ENCODE measurements at regions not wholly inside any gene's neighbourhood (a gene's known extent, or its start where the extent isn't known, plus 50 kb on each side); places are given as distances from the start of the nearest gene placed in this dataset.
"Not testable (repeated sequence)": the region's sequence is repeated elsewhere in the genome, so short reads cannot be mapped to it uniquely, and the experiment has no call there.

DNA sequence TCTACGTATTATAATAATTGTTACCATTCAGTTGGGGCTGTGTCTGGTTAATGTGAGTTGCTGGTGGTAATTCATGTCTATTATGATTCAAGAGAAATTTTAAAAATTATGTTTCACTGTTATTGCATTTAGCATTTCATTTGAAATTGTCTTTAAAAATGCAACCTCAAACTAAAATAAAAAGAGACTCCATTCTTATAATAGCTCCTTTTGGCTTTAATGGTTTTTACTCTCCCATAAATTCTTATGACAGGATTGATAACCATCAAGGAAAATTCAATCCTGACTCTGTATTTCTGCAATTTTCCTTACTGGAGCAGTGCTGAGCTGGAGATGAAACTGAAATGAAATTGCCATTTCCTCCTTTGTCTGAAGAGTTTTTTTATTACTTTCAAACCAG, 262.7 kb downstream of the REEP3 start:
- DNase-seq (ENCODE audit: low read depth): no peak

DNA sequence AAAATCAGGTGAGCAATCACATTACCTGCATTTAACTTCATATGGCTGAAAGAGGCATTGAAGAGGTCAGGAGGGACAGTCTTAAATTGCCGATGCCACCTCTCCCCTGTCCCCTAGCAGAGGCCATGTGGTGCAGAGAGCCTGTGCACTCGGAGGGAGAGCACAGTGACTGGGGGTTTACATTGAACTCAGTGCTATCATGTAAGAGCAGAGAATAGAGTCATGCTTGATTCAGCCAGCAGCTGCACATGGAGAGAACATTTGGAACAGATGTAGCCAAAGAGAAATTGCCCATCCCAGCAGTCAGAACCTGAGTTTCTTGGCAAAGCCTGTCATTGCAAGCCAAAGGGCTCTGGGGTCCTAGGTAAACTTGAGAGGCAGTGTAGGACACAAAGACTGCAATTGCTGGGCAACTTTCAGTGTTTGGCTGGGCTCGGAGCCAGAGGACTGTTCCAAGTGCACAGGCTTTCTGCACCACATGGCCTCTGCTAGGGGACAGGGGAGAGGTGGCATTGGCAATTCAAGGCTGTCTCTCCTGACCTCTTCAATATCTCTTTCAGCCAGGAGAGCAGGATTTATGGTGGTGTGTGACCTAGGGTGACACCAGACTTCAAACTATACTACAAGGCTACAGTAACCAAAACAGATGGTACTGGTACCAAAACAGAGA, 267.1 kb downstream of the REEP3 start:
- DNase-seq (ENCODE audit: low read depth): no peak

DNA sequence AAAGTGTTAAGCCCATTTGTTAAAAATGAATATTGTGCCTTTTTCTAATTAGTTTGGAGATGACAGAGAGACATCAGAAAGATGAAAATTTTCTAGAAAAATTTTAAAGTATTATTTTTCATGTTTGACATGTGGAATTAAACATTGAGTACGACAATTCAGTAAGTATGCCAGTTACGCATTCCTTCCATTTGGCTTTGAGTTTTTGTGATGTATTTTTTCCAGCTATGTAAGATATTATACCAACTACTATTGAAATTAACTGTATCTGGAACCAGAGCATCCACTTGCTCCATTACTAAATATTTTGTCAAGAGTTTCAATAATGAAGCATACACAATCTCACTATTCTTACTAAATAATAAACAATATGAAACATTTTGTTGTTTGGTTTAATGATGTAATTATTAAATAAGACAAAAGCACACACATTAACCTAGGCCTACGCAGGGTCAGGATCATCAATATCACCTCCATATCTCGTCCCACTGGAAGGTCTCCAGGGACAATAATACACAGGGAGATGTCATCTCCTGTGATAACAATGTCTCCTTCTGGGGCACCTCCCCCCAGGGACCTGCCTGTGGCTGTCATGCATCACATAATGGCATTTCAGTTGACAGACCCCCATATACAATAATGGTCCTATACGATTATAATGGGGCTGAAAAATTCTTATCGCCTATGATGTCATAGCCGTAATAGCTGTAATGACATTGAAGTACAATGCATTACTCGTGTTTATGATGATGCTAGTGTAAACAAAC, 274.1 kb downstream of the REEP3 start:
- no peak for DNase-seq (ENCODE audit: low read depth)

DNA sequence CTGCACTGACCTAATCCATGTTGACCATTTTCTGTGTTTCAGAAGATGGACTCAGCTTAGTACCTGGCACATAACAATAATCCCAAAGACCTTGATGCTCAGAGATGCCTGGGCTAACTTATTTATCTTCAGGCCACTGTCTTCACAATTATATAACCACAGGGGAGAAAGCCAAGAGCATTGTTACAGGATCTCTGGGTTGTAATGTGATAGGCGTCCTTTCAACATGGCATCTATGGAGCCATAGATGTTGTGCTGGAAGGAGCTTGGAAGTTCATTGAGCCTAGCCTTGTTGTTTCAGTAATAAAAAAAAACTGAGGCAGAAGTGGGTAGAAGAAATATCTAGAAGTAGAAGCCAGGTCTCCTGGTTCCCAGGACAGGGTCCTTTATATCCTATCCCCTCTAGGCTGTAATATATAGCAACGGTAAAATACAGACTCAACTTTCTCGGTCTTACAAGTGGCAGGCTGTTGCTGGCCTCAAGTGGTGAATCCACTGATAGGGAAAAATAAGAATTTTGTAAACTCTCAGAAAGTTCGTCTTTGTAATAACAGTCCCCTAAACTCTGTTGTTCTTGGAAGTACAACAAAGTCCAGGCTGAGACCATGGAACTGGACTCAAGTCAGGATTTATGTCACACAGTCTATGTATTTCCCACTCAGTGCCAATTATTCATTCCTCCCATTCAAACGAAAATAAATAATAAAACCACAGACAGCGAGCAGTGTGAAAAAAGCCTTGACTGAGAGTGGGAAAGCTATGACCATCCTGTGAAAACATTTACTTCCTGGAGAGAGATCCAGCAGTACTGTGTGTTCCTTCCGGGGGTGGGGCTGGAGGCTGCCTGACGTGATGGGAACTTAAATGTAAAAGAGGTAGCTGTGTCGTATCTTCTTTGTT, 277.6 kb downstream of the REEP3 start:
- no peak for DNase-seq (ENCODE audit: low read depth)

DNA sequence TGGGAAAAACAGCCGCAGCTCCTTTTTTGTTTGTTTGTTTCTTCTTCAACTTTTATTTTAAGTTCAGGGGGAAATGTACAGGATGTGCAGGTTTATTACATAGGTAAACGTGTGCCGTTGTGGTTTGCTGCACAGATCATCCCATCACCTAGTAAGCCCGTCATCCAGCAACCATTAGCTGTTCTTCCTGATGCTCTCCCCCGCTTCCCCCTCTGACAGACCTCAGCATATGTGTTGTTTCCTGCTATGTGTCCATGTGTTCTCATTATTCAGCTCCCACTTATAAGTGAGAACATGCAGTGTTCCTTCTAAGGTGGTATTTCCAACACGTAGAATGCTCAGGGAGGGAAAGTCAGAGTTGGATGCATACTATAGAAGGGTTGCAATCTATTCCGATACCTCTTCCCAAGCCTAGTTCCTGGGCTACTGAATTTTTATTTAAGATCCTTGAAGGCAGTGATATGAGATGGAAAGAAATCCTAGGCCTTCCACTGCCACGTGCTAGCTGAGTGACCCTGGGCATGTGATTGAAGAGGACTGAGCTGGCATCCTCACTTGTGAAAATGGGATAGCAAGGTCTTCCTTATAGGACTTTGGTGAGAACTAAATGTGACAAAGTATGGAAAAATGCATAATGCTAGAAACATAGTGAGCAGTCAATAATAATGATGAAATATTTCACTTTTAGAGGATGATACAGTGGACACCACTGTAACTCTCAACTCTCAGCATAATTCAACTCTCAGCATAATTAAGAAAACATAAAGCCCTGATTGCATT, 278.5 kb downstream of the REEP3 start:
- DNase-seq (ENCODE audit: low read depth): no peak

DNA sequence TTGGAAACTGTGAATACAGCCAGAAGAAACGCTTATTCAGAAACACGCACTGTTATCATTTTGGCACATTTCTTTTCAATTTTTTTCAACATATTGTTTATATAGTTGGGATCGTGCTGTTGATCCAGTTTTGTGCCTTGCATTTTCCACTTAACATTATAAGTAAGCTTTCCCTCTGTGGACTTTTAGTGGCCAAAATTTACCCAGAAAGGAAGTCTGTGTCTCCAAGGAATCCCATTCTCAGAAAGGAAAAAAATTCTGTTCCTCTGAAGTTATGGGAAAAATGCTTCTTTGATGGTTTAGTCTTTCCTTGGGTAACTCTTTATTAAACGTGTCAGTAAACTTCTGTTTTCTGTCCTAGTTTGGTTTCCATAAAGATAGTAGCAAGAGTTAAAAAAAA, 280.0 kb downstream of the REEP3 start:
- no peak for DNase-seq (ENCODE audit: low read depth)

DNA sequence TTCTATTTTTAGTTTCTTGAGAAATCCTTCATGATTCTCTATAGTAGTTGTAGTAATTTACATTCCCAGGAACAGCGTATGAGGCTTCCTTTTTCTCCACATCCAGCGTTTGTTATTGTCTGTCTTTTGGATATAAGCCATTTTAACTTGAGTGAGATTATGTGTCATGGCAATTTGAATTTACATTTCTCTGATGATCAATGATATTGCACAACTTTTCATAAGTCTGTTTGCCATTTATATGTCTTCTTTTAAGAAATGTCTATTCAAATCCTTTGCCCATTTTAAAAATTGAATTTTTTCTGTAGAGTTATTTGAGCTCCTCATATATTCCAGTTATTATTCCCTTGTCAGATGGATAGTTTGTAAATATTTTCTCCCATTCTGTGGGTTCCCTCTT, 285.1 kb downstream of the REEP3 start:
- DNase-seq (ENCODE audit: low read depth): no peak

DNA sequence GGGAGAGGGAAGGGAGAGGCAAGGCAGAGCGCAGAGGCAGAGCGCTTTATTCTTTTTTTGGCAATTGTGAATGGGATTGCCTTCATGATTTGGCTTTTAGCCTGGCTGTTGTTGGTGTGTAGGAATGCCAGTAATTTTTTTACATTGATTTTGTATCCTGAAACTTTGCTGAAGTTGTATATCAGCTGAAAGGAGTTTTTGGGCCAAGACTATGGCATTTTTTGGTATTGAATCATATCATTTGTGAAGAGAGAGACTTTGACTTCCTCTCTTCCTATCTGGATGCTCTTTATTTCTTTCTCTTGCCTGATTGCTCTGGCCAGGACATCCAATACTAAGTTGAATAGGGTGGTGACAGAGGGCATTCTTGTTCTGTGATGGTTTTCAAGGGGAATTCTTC, 291.3 kb downstream of the REEP3 start:
- DNase-seq (ENCODE audit: low read depth): no peak

DNA sequence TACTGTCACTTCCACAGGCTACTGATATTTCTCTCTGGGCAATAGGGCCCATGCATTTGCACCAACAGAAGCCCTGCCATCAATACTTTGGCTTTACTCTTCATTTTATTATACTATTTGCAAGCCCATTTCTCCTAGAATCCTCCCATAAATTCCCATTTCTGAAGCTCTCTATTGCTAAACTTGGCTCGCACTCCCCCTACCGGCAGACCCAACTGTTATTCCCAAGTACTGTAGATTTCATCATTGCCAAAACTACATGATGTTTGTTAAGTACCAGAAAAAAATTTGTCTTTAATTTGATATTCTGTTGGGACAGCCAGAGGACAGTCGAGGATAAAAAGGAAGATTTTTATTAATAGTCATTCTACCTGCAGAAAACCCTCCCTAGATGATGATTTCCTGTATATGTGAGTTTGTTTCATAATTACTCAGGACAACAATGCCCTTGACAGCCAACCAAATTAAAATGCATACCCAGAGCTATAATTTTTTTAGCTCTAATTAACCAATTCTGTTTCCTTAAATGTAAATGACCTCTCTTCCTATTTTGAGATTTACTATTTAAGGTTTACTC, 298.6 kb downstream of the REEP3 start:
- no peak for DNase-seq (ENCODE audit: low read depth)

DNA sequence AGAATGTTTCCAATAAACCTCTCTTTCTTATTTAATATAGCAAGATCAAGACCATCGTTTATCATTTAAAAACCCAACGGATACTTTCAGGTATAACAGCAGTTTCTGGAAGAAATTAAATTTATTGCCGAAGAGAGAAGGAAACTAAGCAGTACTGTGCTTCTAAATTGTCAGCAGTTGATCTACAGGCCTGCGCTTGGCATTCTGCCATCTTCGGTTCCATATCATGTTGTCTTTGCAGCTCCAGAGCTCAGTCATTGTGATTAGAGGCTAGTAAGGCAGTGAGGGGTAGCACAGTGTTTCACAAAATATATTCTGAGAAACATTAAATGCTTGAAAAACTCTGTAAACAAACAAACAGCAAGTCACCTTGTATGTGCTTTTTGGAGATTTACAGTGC, 301.3 kb downstream of the REEP3 start:
- DNase-seq (ENCODE audit: low read depth): no peak

DNA sequence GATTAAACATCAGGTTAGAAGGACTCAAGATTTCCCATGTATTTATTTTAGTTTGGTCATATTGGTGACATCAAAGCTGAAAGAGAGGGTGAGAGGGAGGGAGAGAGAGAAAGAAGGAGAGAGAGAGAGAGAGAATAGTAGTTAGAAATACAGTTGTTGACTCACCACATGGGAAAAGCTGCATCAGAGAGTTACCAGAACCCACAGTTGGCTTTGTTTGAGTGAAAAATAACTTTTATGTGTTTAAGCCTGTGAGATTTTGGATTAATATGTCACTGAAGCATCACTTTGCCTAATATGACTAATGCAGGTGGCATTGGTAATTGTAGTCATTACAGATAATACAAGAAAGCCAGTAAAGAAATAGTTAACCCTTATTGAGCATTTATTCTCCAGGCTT, 303.9 kb downstream of the REEP3 start:
- DNase-seq (ENCODE audit: low read depth): no peak

DNA sequence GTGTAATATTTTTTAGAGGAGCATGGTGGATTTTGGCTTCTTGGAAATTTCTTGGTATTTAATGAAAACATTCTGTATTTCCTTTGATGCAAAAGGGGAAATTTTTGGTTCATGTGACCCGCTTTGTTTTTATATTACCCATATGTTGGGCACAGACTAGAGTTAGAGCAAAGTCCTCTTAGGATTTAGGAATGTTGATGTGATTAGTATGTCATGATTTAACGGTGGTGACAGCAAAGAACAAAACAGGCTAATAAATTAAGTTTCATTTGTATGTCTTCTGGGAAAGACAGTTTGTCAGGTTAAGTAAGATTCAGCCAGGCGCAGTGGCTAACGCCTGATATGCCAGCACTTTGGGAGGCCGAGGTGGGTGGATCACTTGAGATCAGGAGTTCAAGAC, 304.6 kb downstream of the REEP3 start:
- no peak for DNase-seq (ENCODE audit: low read depth)

DNA sequence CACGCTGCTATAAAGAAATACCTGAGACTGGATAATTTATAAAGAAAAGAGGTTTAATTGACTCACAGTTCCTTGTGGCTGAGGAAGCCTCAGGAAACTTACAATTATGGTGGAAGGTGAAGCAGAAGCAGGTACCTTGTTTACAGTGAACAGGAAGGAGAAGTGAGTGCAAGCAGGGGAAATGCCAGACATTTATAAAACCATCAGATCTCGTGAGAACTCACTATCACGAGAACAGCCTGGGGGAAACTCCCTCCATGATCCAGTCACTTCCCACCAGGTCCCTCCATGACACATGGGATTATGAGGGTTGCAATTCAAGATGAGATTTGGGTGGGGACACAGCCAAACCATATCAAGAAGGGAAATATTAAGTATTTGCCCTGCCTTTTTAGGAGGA, 305.8 kb downstream of the REEP3 start:
- DNase-seq (ENCODE audit: low read depth): not testable (repeated sequence)

DNA sequence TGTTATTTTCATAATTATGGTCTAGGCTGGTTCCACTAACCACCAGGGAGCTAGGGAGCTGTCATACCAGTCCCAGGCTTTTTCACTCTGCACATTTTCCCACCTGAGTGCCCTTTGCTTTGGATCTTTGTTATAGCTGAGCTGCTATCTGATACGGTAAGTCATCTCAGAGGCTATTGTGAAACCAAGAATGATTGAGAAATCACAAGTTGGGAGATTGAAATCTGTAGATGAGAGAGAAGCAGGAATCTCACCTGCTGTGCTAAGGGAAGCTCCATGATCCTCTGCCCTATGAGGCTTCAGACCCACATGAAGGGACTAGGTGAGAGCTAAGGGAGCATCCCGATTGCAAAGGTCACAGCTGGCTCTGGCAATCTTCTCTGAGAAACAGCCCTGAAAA, 307.8 kb downstream of the REEP3 start:
- no peak for DNase-seq (ENCODE audit: low read depth)

DNA sequence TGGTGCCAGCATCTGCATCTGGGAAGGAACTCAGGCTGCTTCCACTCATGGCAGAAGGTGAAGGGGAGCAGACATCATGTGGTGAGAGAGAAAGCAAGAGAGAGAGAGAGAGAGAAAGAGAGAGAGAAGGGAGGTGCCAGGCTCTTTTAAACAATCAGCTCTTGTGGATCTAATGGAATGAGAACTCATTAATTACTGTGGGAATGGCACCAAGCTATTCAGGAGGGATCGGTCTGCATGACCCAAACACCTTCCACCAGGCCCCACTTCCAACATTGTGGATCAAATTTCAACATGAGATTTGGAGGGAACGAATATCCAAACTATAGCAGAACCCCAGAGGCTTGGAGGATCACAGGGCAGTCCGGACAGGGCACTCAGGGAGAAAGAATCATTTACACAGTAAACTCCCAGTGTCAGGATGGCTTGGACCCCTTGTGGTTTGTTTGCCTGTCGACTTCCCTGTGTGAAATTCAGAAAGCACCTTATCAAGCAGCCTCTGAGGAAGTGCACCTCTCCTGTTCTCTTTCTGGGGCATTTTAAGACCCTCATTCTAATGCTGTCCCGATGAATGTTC, 308.5 kb downstream of the REEP3 start:
- no peak for DNase-seq (ENCODE audit: low read depth)

DNA sequence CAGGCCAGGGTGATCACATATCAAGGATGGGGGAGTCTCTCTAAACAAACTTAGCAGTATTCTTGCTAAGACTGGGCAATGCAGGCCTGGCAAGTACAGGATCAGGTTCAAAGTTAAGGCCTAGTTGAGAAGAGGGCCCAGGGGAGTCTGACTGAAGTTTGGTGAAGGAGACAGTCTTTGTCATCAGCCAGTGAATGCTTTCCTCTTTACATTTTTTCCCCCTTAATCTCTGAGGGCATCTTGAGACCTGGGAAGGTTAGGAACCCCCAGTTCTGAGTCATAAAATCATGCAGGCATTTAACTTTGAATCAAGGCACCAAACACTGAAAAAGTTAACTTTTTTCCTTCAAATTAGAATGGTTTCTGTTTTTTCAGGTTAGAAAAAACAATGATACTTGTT, 311.5 kb downstream of the REEP3 start:
- no peak for DNase-seq (ENCODE audit: low read depth)

DNA sequence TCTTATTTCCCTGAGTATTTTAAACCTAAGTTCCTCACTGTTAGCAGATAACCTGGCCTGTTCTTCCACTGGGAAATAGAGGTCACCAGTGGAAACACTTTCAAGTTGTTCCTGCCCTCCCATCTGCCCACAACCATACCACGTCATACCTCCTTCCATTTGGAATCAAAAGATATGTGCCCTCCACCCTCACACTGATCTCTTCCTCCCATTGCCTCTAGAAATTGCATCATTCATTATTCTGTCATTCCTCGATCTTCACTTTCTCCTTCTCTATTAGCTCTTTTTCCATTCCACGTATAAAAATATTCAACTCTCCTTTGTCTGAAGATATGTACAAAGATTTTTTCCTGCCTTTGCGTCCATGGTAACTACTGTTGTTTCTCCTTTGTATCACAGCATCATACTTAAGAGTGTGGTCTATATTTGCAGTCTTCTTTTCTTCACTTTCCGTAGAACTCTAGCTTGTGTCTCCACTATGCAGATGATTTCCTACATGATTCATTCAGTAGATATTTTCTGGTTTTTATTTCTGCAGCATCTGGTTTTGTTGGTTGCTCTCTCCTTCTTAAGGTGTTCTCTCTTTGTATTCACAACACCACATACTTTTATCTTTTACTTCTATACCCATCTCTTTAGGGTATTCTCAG, 312.3 kb downstream of the REEP3 start:
- DNase-seq (ENCODE audit: low read depth): no peak

DNA sequence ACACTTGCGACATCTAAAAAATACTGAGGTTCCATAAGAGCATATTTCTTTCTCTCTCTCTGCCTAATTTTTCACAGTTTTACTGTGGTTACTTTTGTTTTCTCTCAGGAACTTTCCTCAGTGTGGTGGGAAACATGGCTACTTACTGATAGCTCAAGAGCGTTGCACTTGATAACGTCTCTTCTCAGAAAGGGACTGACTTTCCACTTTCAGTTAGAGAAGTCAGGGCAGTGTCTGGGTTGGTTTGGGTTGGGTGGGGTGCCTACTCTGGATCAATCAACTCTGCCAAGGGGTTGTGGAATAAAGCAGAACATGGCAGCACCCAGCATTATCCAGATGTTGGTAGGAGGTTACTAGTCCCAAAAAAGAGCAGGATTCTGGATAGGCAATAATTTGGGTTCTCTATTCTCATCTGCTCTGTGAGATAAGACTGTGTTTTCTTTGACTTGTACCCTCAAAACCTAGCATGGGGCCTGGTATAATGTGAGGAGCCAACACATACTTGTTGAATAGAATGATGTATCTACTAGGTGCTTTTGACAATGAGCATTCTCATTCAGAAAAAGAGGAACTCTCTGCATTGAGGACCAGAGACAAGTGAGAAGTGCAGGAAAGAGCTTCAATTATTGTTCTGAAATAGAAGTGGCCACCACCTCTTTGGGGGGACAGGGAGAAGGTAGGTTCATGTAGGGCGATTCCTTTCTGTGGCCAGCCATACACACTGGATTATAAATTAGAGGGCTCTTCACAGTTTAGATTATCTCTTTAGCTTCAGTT, 315.7 kb downstream of the REEP3 start:
- no peak for DNase-seq (ENCODE audit: low read depth)

DNA sequence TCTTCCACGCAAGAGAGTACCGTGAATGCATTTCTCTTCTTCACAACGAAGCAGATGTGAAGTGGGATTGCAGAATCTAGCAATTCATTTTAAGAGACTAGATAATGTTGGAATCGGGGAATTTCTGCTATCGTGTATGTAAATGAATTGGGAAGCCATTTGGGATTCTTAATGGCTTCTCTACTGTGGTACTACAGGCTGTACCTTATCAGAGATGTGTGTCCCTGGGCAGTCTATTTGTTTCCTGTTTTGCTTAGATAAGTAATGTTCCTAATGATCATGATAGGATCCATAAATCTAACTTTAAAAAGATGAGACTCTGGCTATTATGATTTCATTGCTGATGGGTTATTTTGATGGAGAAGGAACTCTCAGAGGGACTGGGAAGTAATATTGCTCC, 320.6 kb downstream of the REEP3 start:
- DNase-seq (ENCODE audit: low read depth): no peak

DNA sequence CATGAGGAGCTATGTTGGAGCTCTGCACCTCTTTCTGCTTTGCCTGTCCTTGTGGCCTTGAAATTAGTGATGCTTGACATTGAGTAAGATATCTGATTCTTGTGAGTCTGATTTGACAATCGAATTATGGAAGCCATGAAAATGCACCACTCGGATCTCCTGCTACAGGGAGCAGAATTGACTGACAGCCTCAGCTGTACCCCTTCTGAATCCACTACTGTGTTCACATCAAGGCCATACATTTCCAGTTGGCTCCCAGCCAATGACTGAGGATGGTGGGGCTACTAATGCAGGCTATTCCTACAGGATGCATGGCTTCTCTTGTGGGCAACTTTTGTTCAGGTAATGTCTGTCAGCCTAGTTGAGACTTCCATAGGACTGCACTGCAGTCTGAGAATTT, 321.9 kb downstream of the REEP3 start:
- DNase-seq (ENCODE audit: low read depth): no peak
